ENCODE measurements at regions not wholly inside any gene's neighbourhood (a gene's known extent, or its start where the extent isn't known, plus 50 kb on each side); places are given as distances from the start of the nearest gene placed in this dataset.

GRCh38 chr6:134692008-134692407, 257.9 kb downstream of the ALDH8A1 start:
- TF ChIP-seq, protein P1, sequence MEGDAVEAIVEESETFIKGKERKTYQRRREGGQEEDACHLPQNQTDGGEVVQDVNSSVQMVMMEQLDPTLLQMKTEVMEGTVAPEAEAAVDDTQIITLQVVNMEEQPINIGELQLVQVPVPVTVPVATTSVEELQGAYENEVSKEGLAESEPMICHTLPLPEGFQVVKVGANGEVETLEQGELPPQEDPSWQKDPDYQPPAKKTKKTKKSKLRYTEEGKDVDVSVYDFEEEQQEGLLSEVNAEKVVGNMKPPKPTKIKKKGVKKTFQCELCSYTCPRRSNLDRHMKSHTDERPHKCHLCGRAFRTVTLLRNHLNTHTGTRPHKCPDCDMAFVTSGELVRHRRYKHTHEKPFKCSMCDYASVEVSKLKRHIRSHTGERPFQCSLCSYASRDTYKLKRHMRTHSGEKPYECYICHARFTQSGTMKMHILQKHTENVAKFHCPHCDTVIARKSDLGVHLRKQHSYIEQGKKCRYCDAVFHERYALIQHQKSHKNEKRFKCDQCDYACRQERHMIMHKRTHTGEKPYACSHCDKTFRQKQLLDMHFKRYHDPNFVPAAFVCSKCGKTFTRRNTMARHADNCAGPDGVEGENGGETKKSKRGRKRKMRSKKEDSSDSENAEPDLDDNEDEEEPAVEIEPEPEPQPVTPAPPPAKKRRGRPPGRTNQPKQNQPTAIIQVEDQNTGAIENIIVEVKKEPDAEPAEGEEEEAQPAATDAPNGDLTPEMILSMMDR (IDR thresholded peaks at IDR 0.05), result no peak
- TF ChIP-seq CHD2 (IDR thresholded peaks at IDR 0.05; ENCODE audit: low read length, partially characterized antibody), result no peak
- TF ChIP-seq EP300 (IDR thresholded peaks at IDR 0.05), result no peak
- no peak for TF ChIP-seq CEBPB (IDR thresholded peaks at IDR 0.05)
- no peak for TF ChIP-seq MAZ (IDR thresholded peaks at IDR 0.05; ENCODE audit: borderline replicate concordance, low read depth, low read length)
- no peak for TF ChIP-seq ZFP36 (IDR thresholded peaks at IDR 0.05; ENCODE audit: borderline replicate concordance, partially characterized antibody)
- TF ChIP-seq POLR2A (IDR thresholded peaks at IDR 0.05; ENCODE audit: low read length), result no peak
- TF ChIP-seq, protein P2, sequence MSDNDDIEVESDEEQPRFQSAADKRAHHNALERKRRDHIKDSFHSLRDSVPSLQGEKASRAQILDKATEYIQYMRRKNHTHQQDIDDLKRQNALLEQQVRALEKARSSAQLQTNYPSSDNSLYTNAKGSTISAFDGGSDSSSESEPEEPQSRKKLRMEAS (IDR thresholded peaks at IDR 0.05), result no peak
- TF ChIP-seq BCL3 (IDR thresholded peaks at IDR 0.05), result no peak
- TF ChIP-seq HMGXB4 (CRISPR knock-in tag; IDR thresholded peaks at IDR 0.05; ENCODE audit: borderline replicate concordance), result no peak
- TF ChIP-seq REST (IDR thresholded peaks at IDR 0.05), result no peak
- no peak for TF ChIP-seq FOSL2 (IDR thresholded peaks at IDR 0.05)
- TF ChIP-seq FOSL2 (CRISPR knock-in tag; IDR thresholded peaks at IDR 0.05), result no peak
- no peak for TF ChIP-seq ESRRA (IDR thresholded peaks at IDR 0.05; ENCODE audit: borderline replicate concordance, low read length)
- TF ChIP-seq, protein P3, sequence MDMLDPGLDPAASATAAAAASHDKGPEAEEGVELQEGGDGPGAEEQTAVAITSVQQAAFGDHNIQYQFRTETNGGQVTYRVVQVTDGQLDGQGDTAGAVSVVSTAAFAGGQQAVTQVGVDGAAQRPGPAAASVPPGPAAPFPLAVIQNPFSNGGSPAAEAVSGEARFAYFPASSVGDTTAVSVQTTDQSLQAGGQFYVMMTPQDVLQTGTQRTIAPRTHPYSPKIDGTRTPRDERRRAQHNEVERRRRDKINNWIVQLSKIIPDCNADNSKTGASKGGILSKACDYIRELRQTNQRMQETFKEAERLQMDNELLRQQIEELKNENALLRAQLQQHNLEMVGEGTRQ (IDR thresholded peaks at IDR 0.05), result no peak
